ENCODE measurements at regions not wholly inside any gene's neighbourhood (a gene's known extent, or its start where the extent isn't known, plus 50 kb on each side); places are given as distances from the start of the nearest gene placed in this dataset.

DNA sequence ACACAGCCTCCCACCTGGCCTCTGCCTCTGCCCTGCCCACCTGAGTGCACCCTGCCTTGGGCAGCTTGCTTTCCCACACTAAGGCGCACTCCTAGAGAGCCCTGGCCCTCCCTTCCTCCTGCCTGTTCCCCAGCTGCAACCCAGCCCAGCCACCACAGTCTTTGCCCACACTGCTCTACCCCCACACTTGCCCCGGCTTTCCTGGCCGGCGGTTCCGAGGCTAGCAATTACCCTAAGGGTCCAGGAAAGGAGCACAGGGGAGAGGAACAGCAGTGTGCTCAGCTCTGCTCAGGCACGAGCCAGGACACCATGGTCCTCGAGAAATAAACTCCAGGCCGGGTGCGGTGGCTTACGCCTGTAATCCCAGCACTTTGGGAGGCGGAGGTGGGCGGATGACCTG, 237.8 kb upstream of the RAB6C start:
- Histone ChIP-seq H3K36me3 (ENCODE audit: insufficient read depth in 1 of 2, low read depth in 1 of 2) (no peaks in the 10 kb centered on the region), H3K27ac (no peak overlapping the region), H3K4me3 (no peak overlapping the region), H3K4me1 (no peaks in the 10 kb centered on the region), H3K27me3 (ENCODE audit: insufficient read depth in 3 of 3, low read length in 2 of 3) (peaks cover 0 to 3% (median 0%) of the 10 kb centered on the region in 3 donors), H3K9me3 (no peaks in the 10 kb centered on the region)
- ATAC-seq (no peak), DNase-seq (no peak)
- TF ChIP-seq, protein P1, sequence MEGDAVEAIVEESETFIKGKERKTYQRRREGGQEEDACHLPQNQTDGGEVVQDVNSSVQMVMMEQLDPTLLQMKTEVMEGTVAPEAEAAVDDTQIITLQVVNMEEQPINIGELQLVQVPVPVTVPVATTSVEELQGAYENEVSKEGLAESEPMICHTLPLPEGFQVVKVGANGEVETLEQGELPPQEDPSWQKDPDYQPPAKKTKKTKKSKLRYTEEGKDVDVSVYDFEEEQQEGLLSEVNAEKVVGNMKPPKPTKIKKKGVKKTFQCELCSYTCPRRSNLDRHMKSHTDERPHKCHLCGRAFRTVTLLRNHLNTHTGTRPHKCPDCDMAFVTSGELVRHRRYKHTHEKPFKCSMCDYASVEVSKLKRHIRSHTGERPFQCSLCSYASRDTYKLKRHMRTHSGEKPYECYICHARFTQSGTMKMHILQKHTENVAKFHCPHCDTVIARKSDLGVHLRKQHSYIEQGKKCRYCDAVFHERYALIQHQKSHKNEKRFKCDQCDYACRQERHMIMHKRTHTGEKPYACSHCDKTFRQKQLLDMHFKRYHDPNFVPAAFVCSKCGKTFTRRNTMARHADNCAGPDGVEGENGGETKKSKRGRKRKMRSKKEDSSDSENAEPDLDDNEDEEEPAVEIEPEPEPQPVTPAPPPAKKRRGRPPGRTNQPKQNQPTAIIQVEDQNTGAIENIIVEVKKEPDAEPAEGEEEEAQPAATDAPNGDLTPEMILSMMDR (IDR thresholded peaks at IDR 0.05), result no peak
- intact Hi-C loops (cut with DNase I), result no loop called here
- WGBS, 3 donors, result 78 to 82% (median 80%) methylated on average over 12 of the region's 12 CpGs

DNA sequence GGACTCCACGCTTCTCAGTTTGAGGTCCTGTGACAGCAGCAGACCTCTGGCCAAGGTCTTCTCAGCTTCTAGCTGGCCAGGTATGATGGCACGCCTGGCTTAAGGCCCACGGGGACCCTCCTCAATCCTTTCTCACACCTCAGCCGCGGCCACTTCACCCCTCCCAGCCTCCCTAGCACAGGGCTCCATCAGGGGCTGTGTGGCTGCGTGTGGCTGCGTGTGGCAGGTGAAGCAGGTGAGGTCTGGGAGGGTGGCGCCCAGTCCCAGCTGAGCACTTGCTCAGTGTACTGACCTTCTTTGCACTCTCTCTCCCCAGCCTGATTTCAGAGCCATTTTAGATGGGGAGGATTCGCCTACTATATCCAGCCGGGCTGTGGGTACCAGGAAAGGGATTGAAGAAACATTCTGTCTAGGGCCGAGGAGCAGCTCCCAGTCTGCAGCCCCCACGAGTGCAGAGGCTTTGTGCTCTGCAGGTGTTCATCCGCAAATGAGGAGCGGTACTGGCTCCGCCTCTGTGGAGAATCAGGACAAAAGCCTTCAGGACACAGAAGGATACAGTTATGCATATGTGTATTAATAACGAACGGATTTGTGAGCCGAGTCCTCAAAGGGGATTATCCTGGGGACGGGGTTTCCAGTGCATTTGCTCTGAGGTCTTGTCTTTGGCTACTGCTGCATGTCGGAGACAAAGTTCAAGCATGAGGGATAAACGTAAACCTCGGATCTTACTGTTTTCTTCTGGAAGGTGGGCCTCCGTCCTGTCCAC, 236.9 kb upstream of the RAB6C start:
- no peak for ATAC-seq
- WGBS, 3 donors, result 82 to 85% (median 84%) methylated on average over 23 of the region's 23 CpGs

DNA sequence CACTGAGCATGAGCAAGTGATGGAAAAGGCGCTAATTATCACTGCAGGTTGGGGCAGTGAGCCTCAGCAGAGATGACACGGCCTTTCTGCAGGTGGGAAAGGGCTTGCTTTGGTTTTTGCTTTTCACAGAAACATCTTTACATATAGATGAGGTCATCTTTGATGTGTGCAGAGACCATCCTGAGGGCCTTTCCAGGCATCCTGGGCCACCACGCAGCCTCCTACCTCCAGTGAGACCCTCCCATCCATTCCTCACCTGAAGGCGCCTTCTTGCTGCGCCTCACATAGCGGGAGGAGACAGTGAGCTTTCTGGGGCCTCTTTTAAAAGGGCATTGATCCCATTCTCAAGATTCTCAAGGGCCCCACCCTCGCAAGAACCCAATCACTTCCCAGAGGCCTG, 235.3 kb upstream of the RAB6C start:
- Histone ChIP-seq H3K27ac (no peak overlapping the region), H3K36me3 (ENCODE audit: insufficient read depth in 1 of 2, low read depth in 1 of 2) (no peaks in the 10 kb centered on the region), H3K9me3 (no peaks in the 10 kb centered on the region), H3K4me3 (no peak overlapping the region), H3K4me1 (no peaks in the 10 kb centered on the region), H3K27me3 (ENCODE audit: insufficient read depth in 3 of 3, low read length in 2 of 3) (peaks cover 0 to 3% (median 0%) of the 10 kb centered on the region in 3 donors)
- DNase-seq (no peak), ATAC-seq (no peak)
- TF ChIP-seq, protein P1 (IDR thresholded peaks at IDR 0.05), result no peak
- WGBS, 3 donors, result 94 to 97% (median 95%) methylated on average over 7 of the region's 7 CpGs
- intact Hi-C loops (cut with DNase I), result no loop called here

More for the DNA sequence above, 236.9 kb upstream of the RAB6C start:
- H3K27ac ChIP-seq, result no peak overlapping the region
- DNase-seq, result no peak
- H3K27me3 ChIP-seq (ENCODE audit: insufficient read depth in 3 of 3, low read length in 2 of 3), result peaks cover 0 to 3% (median 0%) of the 10 kb centered on the region in 3 donors
- no peak overlapping the region for H3K4me3 ChIP-seq
- H3K4me1 ChIP-seq, result no peaks in the 10 kb centered on the region
- intact Hi-C loops (cut with DNase I), result no loop called here
- no peaks in the 10 kb centered on the region for H3K36me3 ChIP-seq (ENCODE audit: insufficient read depth in 1 of 2, low read depth in 1 of 2)
- TF ChIP-seq, protein P1 (IDR thresholded peaks at IDR 0.05), result no peak
- no peaks in the 10 kb centered on the region for H3K9me3 ChIP-seq

GRCh38 chr2:129744649-129745048, 234.8 kb upstream of the RAB6C start:
- no peaks in the 10 kb centered on the region for H3K36me3 ChIP-seq (ENCODE audit: insufficient read depth in 1 of 2, low read depth in 1 of 2)
- DNase-seq, result peak in 1 of 2 donors; percentile 69
- TF ChIP-seq, protein P1 (IDR thresholded peaks at IDR 0.05), result no peak
- intact Hi-C loops (cut with DNase I), result no loop called here
- no peaks in the 10 kb centered on the region for H3K9me3 ChIP-seq
- H3K4me3 ChIP-seq, result no peak overlapping the region
- ATAC-seq, result peak in 1 of 4 donors; percentile 22
- H3K4me1 ChIP-seq, result no peaks in the 10 kb centered on the region
- peaks cover 0 to 3% (median 0%) of the 10 kb centered on the region in 3 donors for H3K27me3 ChIP-seq (ENCODE audit: insufficient read depth in 3 of 3, low read length in 2 of 3)
- WGBS, 3 donors, result 43 to 48% (median 48%) methylated on average over 8 of the region's 8 CpGs
- H3K27ac ChIP-seq, result no peak overlapping the region

Measured in psoas muscle (tissue), 7 donors.